ENCODE measurements at regions not wholly inside any gene's neighbourhood (a gene's known extent, or its start where the extent isn't known, plus 50 kb on each side); places are given as distances from the start of the nearest gene placed in this dataset.

- Histone ChIP-seq H3K27ac (no peak overlapping the region), H3K9me3 (no peaks in the 10 kb centered on the region), H3K27me3 (no peaks in the 10 kb centered on the region), H3K4me3 (no peak overlapping the region), H3K36me3 (no peaks in the 10 kb centered on the region), H3K4me1 (no peaks in the 10 kb centered on the region)
- intact Hi-C loops (cut with DNase I): no loop called here
- no peak for DNase-seq (ENCODE audit: extremely low spot score in 2 of 2)
- no peak for TF ChIP-seq POLR2A (IDR thresholded peaks at IDR 0.05)
- TF ChIP-seq CTCF (IDR thresholded peaks at IDR 0.05): no peak
- TF ChIP-seq POLR2AphosphoS5 (IDR thresholded peaks at IDR 0.05; ENCODE audit: insufficient read depth in 1 of 2, low read depth in 1 of 2): no peak
Measured at GRCh38 chr16:65965628-65966027, 400.9 kb upstream of the CDH5 start.

- no peaks in the 10 kb centered on the region for H3K9me3 ChIP-seq
- no peak for TF ChIP-seq CTCF (IDR thresholded peaks at IDR 0.05)
- intact Hi-C loops (cut with DNase I): no loop called here
Measured at GRCh38 chr16:65964752-65965151, 401.7 kb upstream of the CDH5 start.

DNA sequence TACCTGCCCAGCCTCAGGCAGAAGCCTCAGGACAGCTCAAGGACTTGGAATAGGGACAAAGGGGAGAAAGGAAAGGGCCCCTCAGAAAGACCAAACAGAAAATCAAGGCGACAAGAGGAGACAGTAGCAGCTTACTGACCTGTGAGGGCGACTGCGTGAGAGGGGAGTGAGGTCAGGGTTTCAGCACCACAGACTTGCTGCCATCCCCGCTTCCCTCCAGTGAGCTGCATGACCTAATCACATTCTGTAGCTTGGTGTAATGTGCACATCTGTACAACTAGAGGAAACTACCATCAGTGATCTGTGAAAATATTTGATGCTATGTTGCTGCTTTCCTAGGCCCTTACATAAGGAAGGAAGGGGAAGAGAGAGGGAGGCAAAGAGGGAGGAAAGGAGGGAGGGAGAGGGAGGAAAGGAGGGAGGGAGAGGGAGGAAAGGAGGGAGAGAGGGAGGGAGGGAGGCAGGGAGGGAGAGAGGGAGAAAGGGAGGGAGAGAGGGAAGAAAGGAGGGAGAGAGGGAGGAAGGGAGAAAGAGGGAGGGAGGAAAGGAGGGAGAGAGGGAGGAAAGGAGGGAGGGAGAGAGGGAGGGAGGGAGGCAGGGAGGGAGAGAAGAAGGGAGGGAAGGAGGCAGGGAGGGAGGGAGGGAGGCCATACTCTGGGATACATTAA is 404.9 kb upstream of the CDH5 start:
- Histone ChIP-seq H3K4me1 (no peaks in the 10 kb centered on the region), H3K9me3 (no peaks in the 10 kb centered on the region), H3K4me3 (no peak overlapping the region), H3K27ac (no peak overlapping the region), H3K27me3 (no peaks in the 10 kb centered on the region), H3K36me3 (no peaks in the 10 kb centered on the region)
- intact Hi-C loops (cut with DNase I): no loop called here
- DNase-seq (ENCODE audit: extremely low spot score in 2 of 2): no peak
- TF ChIP-seq POLR2A (IDR thresholded peaks at IDR 0.05) (no peak), CTCF (IDR thresholded peaks at IDR 0.05) (no peak), POLR2AphosphoS5 (IDR thresholded peaks at IDR 0.05; ENCODE audit: insufficient read depth in 1 of 2, low read depth in 1 of 2) (no peak)

More at GRCh38 chr16:65964752-65965151, 401.7 kb upstream of the CDH5 start:
- no peaks in the 10 kb centered on the region for H3K4me1 ChIP-seq
- DNase-seq (ENCODE audit: extremely low spot score in 2 of 2): no peak
- no peak overlapping the region for H3K27ac ChIP-seq
- no peaks in the 10 kb centered on the region for H3K36me3 ChIP-seq
- no peaks in the 10 kb centered on the region for H3K27me3 ChIP-seq
- no peak overlapping the region for H3K4me3 ChIP-seq

- no peaks in the 10 kb centered on the region for H3K9me3 ChIP-seq
Measured at GRCh38 chr16:65959983-65960382, 406.5 kb upstream of the CDH5 start.

More at GRCh38 chr16:65959983-65960382, 406.5 kb upstream of the CDH5 start:
- no peak for DNase-seq (ENCODE audit: extremely low spot score in 2 of 2)
- no peak overlapping the region for H3K27ac ChIP-seq
- no peaks in the 10 kb centered on the region for H3K4me1 ChIP-seq
- H3K27me3 ChIP-seq: no peaks in the 10 kb centered on the region
- no peak for TF ChIP-seq POLR2AphosphoS5 (IDR thresholded peaks at IDR 0.05; ENCODE audit: insufficient read depth in 1 of 2, low read depth in 1 of 2)
- TF ChIP-seq POLR2A (IDR thresholded peaks at IDR 0.05): no peak
- TF ChIP-seq CTCF (IDR thresholded peaks at IDR 0.05): no peak
- no peaks in the 10 kb centered on the region for H3K36me3 ChIP-seq
- intact Hi-C loops (cut with DNase I): no loop called here
- H3K4me3 ChIP-seq: no peak overlapping the region
